ENCODE measurements at regions not wholly inside any gene's neighbourhood (a gene's known extent, or its start where the extent isn't known, plus 50 kb on each side); places are given as distances from the start of the nearest gene placed in this dataset.
"Not testable (repeated sequence)": the region's sequence is repeated elsewhere in the genome, so short reads cannot be mapped to it uniquely, and the experiment has no call there.

DNA sequence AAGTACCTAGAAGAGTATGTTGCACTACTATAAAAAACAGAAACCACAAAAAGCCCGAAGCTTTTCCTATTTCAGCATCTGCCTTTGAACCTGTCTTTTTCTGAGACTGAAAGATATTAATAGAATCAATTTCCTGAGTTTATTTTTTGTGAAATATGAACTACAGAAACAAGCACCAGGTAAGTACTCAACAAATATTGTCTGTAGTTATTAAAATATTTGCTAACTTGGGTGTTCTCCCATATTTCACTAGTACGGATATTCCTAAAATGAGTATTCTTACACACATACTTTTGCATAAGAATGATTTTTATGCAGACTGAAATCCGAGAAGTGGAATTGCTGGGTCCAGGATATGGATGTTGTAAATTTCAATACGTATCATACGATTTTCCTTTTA is 188.0 kb downstream of the OR4C45 start:
- no peaks in the 10 kb centered on the region for H3K27me3 ChIP-seq (ENCODE audit: control insufficient read depth in 2 of 2, insufficient read depth in 2 of 2, low read length in 2 of 2)
- ATAC-seq (no peak), DNase-seq (no peak)
- ChIA-PET CTCF (no interaction called here), POLR2A (no interaction called here)
- H3K27ac ChIP-seq (ENCODE audit: low read depth, low read length), result no peak overlapping the region
- intact Hi-C loops (cut with micrococcal nuclease), result no loop called here
- no peaks in the 10 kb centered on the region for H3K4me1 ChIP-seq (ENCODE audit: control insufficient read depth in 2 of 2, insufficient read depth in 2 of 2, low read length in 2 of 2)
- H3K9me3 ChIP-seq (ENCODE audit: control insufficient read depth in 2 of 3, low read length in 3 of 3), result no peaks in the 10 kb centered on the region
- no peak overlapping the region for H3K4me3 Mint-ChIP-seq
- peaks cover 0 to 31% (median 9%) of the 10 kb centered on the region in 11 donors for H3K9me3 Mint-ChIP-seq
- no peaks in the 10 kb centered on the region for H3K36me3 ChIP-seq (ENCODE audit: control insufficient read depth in 2 of 3, insufficient read depth in 3 of 3, low read length in 3 of 3)
- H3K27ac Mint-ChIP-seq, result no peak overlapping the region
- no peaks in the 10 kb centered on the region for H3K4me1 Mint-ChIP-seq
- no peak overlapping the region for H3K4me3 ChIP-seq (ENCODE audit: low read length)
- no peaks in the 10 kb centered on the region for H3K27me3 Mint-ChIP-seq
- no peaks in the 10 kb centered on the region for H3K36me3 Mint-ChIP-seq

GRCh38 chr11:50238368-50238767 is 205.7 kb downstream of the OR4C45 start:
- H3K4me1 ChIP-seq (ENCODE audit: control insufficient read depth in 2 of 2, insufficient read depth in 2 of 2, low read length in 2 of 2); H3K9me3 ChIP-seq (ENCODE audit: control insufficient read depth in 2 of 3, low read length in 3 of 3); H3K27ac Mint-ChIP-seq; H3K27me3 ChIP-seq (ENCODE audit: control insufficient read depth in 2 of 2, insufficient read depth in 2 of 2, low read length in 2 of 2); POLR2A ChIA-PET; CTCF ChIA-PET; H3K4me1 Mint-ChIP-seq; H3K4me3 ChIP-seq (ENCODE audit: low read length); H3K4me3 Mint-ChIP-seq; H3K36me3 Mint-ChIP-seq; H3K27ac ChIP-seq (ENCODE audit: low read depth, low read length); H3K27me3 Mint-ChIP-seq; ATAC-seq; H3K36me3 ChIP-seq (ENCODE audit: control insufficient read depth in 2 of 3, insufficient read depth in 3 of 3, low read length in 3 of 3); intact Hi-C loops (cut with micrococcal nuclease); DNase-seq: not testable (repeated sequence)
- peaks cover 0 to 25% (median 5%) of the 10 kb centered on the region in 11 donors for H3K9me3 Mint-ChIP-seq

- intact Hi-C loops (cut with micrococcal nuclease), result no loop called here
- Mint-ChIP-seq H3K4me3 (no peak overlapping the region), H3K4me1 (no peaks in the 10 kb centered on the region), H3K27me3 (no peaks in the 10 kb centered on the region), H3K27ac (no peak overlapping the region), H3K36me3 (no peaks in the 10 kb centered on the region), H3K9me3 (peaks cover 0 to 16% (median 9%) of the 10 kb centered on the region in 11 donors)
- DNase-seq (no peak), ATAC-seq (no peak)
- Histone ChIP-seq H3K27ac (ENCODE audit: low read depth, low read length) (no peak overlapping the region), H3K4me3 (ENCODE audit: low read length) (no peak overlapping the region), H3K9me3 (ENCODE audit: control insufficient read depth in 2 of 3, low read length in 3 of 3) (no peaks in the 10 kb centered on the region), H3K27me3 (ENCODE audit: control insufficient read depth in 2 of 2, insufficient read depth in 2 of 2, low read length in 2 of 2) (no peaks in the 10 kb centered on the region), H3K36me3 (ENCODE audit: control insufficient read depth in 2 of 3, insufficient read depth in 3 of 3, low read length in 3 of 3) (no peaks in the 10 kb centered on the region), H3K4me1 (ENCODE audit: control insufficient read depth in 2 of 2, insufficient read depth in 2 of 2, low read length in 2 of 2) (no peaks in the 10 kb centered on the region)
- ChIA-PET CTCF (no interaction called here), POLR2A (no interaction called here)
These were observed 213.5 kb downstream of the OR4C45 start for GRCh38 chr11:50246183-50246582.

DNA sequence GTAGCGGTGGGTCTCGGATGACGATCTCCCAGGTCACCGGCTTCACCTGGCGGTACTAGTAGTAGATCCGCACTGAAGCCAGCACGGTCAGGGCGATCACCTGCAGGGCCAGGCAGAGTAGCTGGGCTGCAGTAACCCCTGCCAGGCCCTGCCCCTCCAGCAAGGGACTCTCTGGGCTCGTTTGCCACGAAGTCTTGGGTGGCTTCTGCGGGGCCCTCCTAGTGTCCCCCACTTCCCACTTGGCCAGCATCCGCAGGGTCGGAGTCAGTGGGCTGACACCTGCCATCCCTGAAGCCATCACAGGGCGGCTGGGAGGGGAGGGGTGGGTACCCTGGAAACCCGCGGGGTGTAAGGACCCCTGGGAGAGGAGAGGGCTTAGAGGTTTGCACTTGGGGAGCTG is 214.0 kb downstream of the OR4C45 start:
- POLR2A ChIA-PET, result no interaction called here
- Histone ChIP-seq H3K27me3 (ENCODE audit: control insufficient read depth in 2 of 2, insufficient read depth in 2 of 2, low read length in 2 of 2) (no peaks in the 10 kb centered on the region), H3K36me3 (ENCODE audit: control insufficient read depth in 2 of 3, insufficient read depth in 3 of 3, low read length in 3 of 3) (no peaks in the 10 kb centered on the region), H3K4me1 (ENCODE audit: control insufficient read depth in 2 of 2, insufficient read depth in 2 of 2, low read length in 2 of 2) (no peaks in the 10 kb centered on the region), H3K9me3 (ENCODE audit: control insufficient read depth in 2 of 3, low read length in 3 of 3) (no peaks in the 10 kb centered on the region), H3K4me3 (ENCODE audit: low read length) (no peak overlapping the region), H3K27ac (ENCODE audit: low read depth, low read length) (no peak overlapping the region)
- Mint-ChIP-seq H3K27ac (no peak overlapping the region), H3K4me1 (no peaks in the 10 kb centered on the region), H3K4me3 (no peak overlapping the region), H3K36me3 (no peaks in the 10 kb centered on the region), H3K27me3 (no peaks in the 10 kb centered on the region), H3K9me3 (peaks cover 0 to 15% (median 9%) of the 10 kb centered on the region in 11 donors)
- CTCF ChIA-PET, result no interaction called here
- DNase-seq (no peak), ATAC-seq (no peak)
- intact Hi-C loops (cut with micrococcal nuclease), result no loop called here

DNA sequence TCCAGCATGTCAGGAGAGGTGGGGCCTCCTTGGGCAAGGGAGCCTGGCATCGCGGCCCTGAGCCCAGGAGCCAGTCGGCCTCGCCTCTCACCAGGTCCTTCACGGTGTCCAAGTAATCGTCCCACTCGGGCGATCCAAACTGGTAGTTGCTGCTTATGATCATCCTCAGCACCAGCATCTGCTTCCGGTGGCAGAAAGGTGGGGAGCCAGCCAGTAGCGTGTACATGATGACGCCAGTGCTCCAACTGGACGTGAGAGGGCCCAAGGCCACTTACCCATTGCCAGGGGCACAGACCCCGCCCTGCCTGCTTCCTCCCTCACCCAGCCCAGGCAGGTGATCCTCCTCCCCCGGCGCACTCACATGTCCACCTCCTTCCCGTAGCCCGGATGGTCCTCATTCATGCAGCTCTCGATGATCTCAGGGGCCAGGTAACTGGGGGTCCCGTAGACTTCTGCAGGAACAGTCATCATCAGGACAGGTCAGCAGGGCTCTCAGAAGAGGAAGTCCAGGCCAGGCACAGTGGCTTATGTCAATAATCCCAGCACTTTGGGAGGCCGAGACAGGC is 214.7 kb downstream of the OR4C45 start:
- Histone ChIP-seq H3K4me1 (ENCODE audit: control insufficient read depth in 2 of 2, insufficient read depth in 2 of 2, low read length in 2 of 2) (no peaks in the 10 kb centered on the region), H3K9me3 (ENCODE audit: control insufficient read depth in 2 of 3, low read length in 3 of 3) (no peaks in the 10 kb centered on the region), H3K27ac (ENCODE audit: low read depth, low read length) (no peak overlapping the region), H3K36me3 (ENCODE audit: control insufficient read depth in 2 of 3, insufficient read depth in 3 of 3, low read length in 3 of 3) (no peaks in the 10 kb centered on the region), H3K4me3 (ENCODE audit: low read length) (no peak overlapping the region), H3K27me3 (ENCODE audit: control insufficient read depth in 2 of 2, insufficient read depth in 2 of 2, low read length in 2 of 2) (no peaks in the 10 kb centered on the region)
- Mint-ChIP-seq H3K4me1 (no peaks in the 10 kb centered on the region), H3K9me3 (peaks cover 0 to 13% (median 9%) of the 10 kb centered on the region in 11 donors), H3K27ac (no peak overlapping the region), H3K27me3 (no peaks in the 10 kb centered on the region), H3K4me3 (no peak overlapping the region), H3K36me3 (no peaks in the 10 kb centered on the region)
- POLR2A ChIA-PET, result no interaction called here
- ATAC-seq, result no peak
- CTCF ChIA-PET, result no interaction called here
- intact Hi-C loops (cut with micrococcal nuclease), result no loop called here
- no peak for DNase-seq

DNA sequence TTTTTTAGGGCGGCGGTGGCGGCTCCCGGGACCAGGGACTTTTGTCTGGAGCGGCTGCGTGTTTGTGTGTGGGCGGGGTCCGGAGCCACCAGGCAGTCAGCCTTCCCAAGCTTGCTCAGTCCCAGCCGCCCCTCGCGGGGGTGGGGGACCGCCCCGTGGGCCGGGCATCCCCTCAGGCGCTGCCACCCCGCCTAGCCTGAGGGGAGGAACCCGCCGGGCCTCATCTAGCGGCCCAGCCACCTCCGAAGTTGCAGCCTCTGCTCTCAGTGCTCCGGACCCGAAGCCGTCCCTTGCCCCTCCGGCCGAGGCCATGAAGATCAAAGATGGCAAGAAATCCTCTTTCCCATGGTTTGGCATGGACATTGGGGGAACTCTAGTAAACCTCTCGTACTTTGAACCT is 235.2 kb downstream of the OR4C45 start:
- ATAC-seq, result no peak
- H3K27ac Mint-ChIP-seq, result no peak overlapping the region
- DNase-seq, result no peak
- POLR2A ChIA-PET, result no interaction called here
- no peaks in the 10 kb centered on the region for H3K36me3 Mint-ChIP-seq
- peaks cover 2 to 57% (median 20%) of the 10 kb centered on the region in 11 donors for H3K9me3 Mint-ChIP-seq
- Histone ChIP-seq H3K27ac (ENCODE audit: low read depth, low read length) (no peak overlapping the region), H3K27me3 (ENCODE audit: control insufficient read depth in 2 of 2, insufficient read depth in 2 of 2, low read length in 2 of 2) (no peaks in the 10 kb centered on the region), H3K4me3 (ENCODE audit: low read length) (no peak overlapping the region), H3K4me1 (ENCODE audit: control insufficient read depth in 2 of 2, insufficient read depth in 2 of 2, low read length in 2 of 2) (no peaks in the 10 kb centered on the region), H3K9me3 (ENCODE audit: control insufficient read depth in 2 of 3, low read length in 3 of 3) (no peaks in the 10 kb centered on the region), H3K36me3 (ENCODE audit: control insufficient read depth in 2 of 3, insufficient read depth in 3 of 3, low read length in 3 of 3) (no peaks in the 10 kb centered on the region)
- no peaks in the 10 kb centered on the region for H3K27me3 Mint-ChIP-seq
- no peaks in the 10 kb centered on the region for H3K4me1 Mint-ChIP-seq
- intact Hi-C loops (cut with micrococcal nuclease), result no loop called here
- H3K4me3 Mint-ChIP-seq, result no peak overlapping the region
- CTCF ChIA-PET, result no interaction called here

DNA sequence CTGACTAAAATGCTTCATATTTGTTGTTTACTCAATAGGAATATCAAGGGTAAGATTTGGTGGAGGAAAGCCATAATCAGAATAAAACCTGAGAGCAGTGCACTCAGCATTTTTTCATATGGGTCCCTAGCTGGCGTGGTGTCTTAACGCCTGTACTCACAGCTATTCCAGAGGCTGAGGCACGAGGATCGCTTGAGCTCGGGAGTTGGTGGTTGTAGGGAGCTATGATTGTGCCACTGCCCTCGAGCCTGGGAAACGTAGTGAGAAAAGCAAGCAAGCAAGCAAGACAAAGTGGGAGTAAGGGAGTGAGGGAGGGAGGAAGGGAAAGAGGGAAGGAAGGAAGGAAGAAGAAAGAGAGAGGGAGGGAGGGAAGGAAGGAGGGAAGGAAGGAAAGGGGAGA is 242.5 kb downstream of the OR4C45 start:
- Histone ChIP-seq H3K27ac (ENCODE audit: low read depth, low read length) (no peak overlapping the region), H3K4me1 (ENCODE audit: control insufficient read depth in 2 of 2, insufficient read depth in 2 of 2, low read length in 2 of 2) (no peaks in the 10 kb centered on the region), H3K27me3 (ENCODE audit: control insufficient read depth in 2 of 2, insufficient read depth in 2 of 2, low read length in 2 of 2) (no peaks in the 10 kb centered on the region), H3K36me3 (ENCODE audit: control insufficient read depth in 2 of 3, insufficient read depth in 3 of 3, low read length in 3 of 3) (no peaks in the 10 kb centered on the region), H3K4me3 (ENCODE audit: low read length) (no peak overlapping the region), H3K9me3 (ENCODE audit: control insufficient read depth in 2 of 3, low read length in 3 of 3) (no peaks in the 10 kb centered on the region)
- CTCF ChIA-PET, result no interaction called here
- H3K36me3 Mint-ChIP-seq, result peaks cover 0 to 8% (median 0%) of the 10 kb centered on the region in 5 donors
- POLR2A ChIA-PET, result no interaction called here
- H3K27me3 Mint-ChIP-seq, result no peaks in the 10 kb centered on the region
- H3K4me1 Mint-ChIP-seq, result no peaks in the 10 kb centered on the region
- no peak overlapping the region for H3K27ac Mint-ChIP-seq
- DNase-seq (no peak), ATAC-seq (no peak)
- H3K4me3 Mint-ChIP-seq, result no peak overlapping the region
- intact Hi-C loops (cut with micrococcal nuclease), result no loop called here
- peaks cover 5 to 62% (median 26%) of the 10 kb centered on the region in 11 donors for H3K9me3 Mint-ChIP-seq
